ENCODE measurements at regions not wholly inside any gene's neighbourhood (a gene's known extent, or its start where the extent isn't known, plus 50 kb on each side); places are given as distances from the start of the nearest gene placed in this dataset.

DNA sequence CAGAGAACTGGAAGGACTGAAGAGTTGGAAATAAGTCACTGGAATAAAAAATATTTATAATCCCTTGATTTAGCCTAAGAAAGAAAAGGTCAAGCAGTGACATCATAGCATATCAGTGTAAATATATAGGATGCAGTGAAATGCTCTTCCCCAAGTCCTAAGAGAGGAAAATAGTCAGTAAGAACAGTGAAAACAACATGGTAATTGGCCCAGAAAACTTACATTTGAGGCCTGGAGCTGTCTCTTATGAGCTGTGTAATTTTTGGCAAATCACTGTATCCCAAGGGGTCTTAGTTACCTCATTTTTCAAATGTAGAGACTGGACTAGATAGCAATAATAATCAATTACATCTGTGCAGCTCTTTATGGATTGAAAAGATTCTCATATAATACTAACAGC, 255.7 kb upstream of the AR start:
- Histone ChIP-seq H3K9ac (ENCODE audit: low read depth, low read length) (no peak overlapping the region), H3K4me2 (ENCODE audit: low read length) (no peak overlapping the region), H3K27me3 (ENCODE audit: control insufficient read depth, insufficient read depth, low read length) (no peaks in the 10 kb centered on the region), H3K9me3 (replicated peaks; ENCODE audit: low read length) (no peaks in the 10 kb centered on the region), H3K4me3 (ENCODE audit: low read length) (no peak overlapping the region), H3K36me3 (ENCODE audit: insufficient read depth, low read length) (no peaks in the 10 kb centered on the region), H3K4me1 (ENCODE audit: control insufficient read depth, insufficient read depth, low read length) (no peaks in the 10 kb centered on the region)

DNA sequence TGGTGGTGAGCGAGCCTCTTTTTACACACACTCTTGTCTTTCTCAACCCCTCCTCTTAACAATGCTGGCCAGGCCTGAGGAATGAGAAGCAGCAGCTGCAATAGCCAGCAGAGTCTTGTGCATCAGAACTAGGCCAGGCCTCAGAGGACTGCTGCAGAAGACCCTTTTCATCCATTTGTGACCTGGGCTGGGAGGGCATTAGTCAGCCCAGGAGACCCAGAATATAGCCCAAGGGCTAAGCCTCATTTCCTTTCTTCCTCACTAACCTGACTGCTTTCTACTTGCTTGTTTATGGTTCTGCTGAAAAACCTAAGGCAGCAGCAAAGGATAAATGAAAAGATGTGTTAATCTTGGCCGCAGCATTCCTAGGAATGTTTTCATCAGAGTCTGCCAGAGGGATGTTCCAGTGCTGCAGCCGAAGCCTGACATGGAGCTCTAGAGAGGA, 254.7 kb upstream of the AR start:
- no peak overlapping the region for H3K4me3 ChIP-seq (ENCODE audit: low read length)
- H3K4me1 ChIP-seq (ENCODE audit: control insufficient read depth, insufficient read depth, low read length): no peaks in the 10 kb centered on the region
- H3K36me3 ChIP-seq (ENCODE audit: insufficient read depth, low read length): no peaks in the 10 kb centered on the region
- H3K4me2 ChIP-seq (ENCODE audit: low read length): no peak overlapping the region
- H3K27me3 ChIP-seq (ENCODE audit: control insufficient read depth, insufficient read depth, low read length): no peaks in the 10 kb centered on the region
- no peak overlapping the region for H3K9ac ChIP-seq (ENCODE audit: low read depth, low read length)
- no peaks in the 10 kb centered on the region for H3K9me3 ChIP-seq (replicated peaks; ENCODE audit: low read length)

DNA sequence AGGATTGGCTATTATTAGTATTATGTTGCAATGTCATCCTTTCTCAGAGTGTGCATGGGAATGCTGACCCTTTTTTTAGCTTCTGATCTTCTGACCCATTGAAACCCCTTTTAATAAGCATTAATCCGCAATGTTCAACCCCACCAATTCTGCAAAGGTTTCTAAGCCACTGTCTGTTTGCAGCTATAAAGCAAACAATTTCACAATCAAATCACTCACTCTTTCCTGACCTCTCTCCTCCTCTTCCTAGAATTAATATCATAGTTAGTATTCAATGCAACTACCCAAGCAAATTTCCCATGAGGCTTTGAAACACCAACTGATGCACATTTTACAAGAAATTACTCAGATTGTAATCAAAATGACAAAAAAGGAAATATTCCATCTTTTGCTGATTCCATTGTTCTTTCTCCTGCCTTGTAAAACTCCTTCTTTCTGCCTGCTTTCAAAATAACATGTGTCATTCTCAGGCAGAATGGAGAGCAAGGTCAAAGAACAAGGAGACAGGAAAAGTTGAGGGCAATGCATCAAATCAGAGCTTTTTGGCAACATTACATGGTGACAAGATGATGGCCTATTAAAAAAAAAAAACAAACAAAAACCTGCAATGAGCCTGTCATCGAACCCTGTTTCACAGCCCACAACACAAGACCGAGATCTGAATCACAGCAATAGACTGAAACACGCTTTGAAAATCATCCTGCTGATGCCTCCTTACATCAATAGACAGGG, 253.2 kb upstream of the AR start:
- Histone ChIP-seq H3K9ac (ENCODE audit: low read depth, low read length) (no peak overlapping the region), H3K9me3 (replicated peaks; ENCODE audit: low read length) (no peaks in the 10 kb centered on the region), H3K27me3 (ENCODE audit: control insufficient read depth, insufficient read depth, low read length) (no peaks in the 10 kb centered on the region), H3K4me2 (ENCODE audit: low read length) (no peak overlapping the region), H3K4me1 (ENCODE audit: control insufficient read depth, insufficient read depth, low read length) (no peaks in the 10 kb centered on the region), H3K36me3 (ENCODE audit: insufficient read depth, low read length) (no peaks in the 10 kb centered on the region), H3K4me3 (ENCODE audit: low read length) (no peak overlapping the region)

DNA sequence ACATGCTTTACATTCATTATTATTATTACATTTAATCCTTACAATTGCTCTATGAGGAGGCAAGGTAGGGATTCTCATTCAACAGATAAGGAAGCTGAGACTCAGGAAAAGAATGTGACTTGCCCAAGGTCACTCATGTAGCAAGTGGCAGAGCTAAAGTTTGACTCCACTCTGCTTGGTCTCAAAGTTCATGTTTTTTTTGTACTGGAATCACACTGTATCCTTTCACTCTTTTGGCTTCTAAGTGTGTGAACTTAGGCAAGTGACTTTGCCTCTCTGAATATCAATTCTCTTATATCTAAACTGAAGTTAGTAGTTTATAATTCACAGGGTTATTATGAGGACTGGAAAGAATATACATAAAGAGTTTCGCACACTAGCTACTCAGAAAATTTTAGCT, 247.9 kb upstream of the AR start:
- no peak overlapping the region for H3K4me3 ChIP-seq (ENCODE audit: low read length)
- H3K4me1 ChIP-seq (ENCODE audit: control insufficient read depth, insufficient read depth, low read length): no peaks in the 10 kb centered on the region

DNA sequence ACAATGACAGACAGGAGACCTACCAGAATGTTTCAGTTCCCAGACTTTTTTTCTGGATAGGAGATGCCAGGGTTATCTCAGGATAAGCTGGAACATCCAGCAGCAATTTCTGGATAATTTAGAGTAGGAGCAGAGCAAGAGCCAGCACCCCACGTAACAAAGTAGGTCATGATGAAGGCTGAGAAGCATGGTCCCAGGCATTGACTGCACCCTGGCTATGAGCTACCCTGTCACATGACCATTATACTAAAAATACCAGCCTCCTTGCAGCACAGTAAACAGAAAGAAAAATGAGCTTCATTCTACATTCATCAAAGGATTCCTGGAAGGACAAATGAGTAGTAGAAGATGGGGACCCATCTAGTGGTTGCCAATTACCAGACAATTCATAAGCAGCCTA, 247.4 kb upstream of the AR start:
- no peak overlapping the region for H3K4me2 ChIP-seq (ENCODE audit: low read length)
- no peak overlapping the region for H3K9ac ChIP-seq (ENCODE audit: low read depth, low read length)
- H3K36me3 ChIP-seq (ENCODE audit: insufficient read depth, low read length): no peaks in the 10 kb centered on the region
- no peaks in the 10 kb centered on the region for H3K4me1 ChIP-seq (ENCODE audit: control insufficient read depth, insufficient read depth, low read length)
- no peaks in the 10 kb centered on the region for H3K9me3 ChIP-seq (replicated peaks; ENCODE audit: low read length)
- H3K27me3 ChIP-seq (ENCODE audit: control insufficient read depth, insufficient read depth, low read length): no peaks in the 10 kb centered on the region
- H3K4me3 ChIP-seq (ENCODE audit: low read length): no peak overlapping the region

More for the DNA sequence above, 247.9 kb upstream of the AR start:
- Histone ChIP-seq H3K36me3 (ENCODE audit: insufficient read depth, low read length) (no peaks in the 10 kb centered on the region), H3K9ac (ENCODE audit: low read depth, low read length) (no peak overlapping the region), H3K27me3 (ENCODE audit: control insufficient read depth, insufficient read depth, low read length) (no peaks in the 10 kb centered on the region), H3K9me3 (replicated peaks; ENCODE audit: low read length) (no peaks in the 10 kb centered on the region), H3K4me2 (ENCODE audit: low read length) (no peak overlapping the region)

DNA sequence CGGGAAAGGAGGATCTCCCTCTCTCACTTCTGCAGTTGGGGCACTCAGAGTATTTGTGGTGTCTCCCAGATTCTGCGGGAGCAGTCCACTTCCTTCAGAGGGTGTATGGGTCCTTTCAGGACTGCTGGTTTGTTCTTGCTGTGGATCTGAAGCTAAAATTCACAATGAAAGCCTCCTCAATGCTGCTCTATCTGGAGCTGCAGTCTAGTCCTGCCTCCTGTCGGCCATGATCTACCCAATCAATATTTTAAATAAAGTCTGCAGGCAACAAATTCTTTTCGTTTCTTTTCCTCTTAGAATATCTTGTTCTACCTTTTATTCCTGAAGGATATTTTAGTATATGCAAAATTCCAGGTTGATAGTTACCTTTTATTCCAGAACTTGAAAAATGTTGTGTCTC, 226.1 kb upstream of the AR start:
- Histone ChIP-seq H3K9me3 (replicated peaks; ENCODE audit: low read length) (no peaks in the 10 kb centered on the region), H3K36me3 (ENCODE audit: insufficient read depth, low read length) (no peaks in the 10 kb centered on the region), H3K4me1 (ENCODE audit: control insufficient read depth, insufficient read depth, low read length) (no peaks in the 10 kb centered on the region)

DNA sequence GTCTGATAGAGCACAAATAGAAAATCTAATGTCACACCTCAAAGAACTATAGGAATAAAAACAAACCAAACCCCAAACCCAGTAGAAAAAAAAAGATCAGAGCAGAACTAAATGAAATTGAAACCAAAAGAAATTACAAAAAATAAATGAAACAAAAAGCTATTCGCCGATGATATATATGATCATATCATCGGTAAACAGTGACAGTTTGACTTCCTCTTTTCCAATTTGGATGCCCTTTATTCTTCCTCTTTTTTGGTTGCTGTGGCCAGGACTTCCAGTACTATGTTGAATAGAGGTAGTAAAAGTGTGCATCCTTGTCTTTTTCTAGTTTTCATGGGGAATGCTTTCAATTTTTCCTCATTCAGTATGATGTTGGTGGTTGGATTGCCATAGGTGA, 215.3 kb upstream of the AR start:
- no peaks in the 10 kb centered on the region for H3K4me1 ChIP-seq (ENCODE audit: control insufficient read depth, insufficient read depth, low read length)
- H3K36me3 ChIP-seq (ENCODE audit: insufficient read depth, low read length): no peaks in the 10 kb centered on the region
- no peaks in the 10 kb centered on the region for H3K9me3 ChIP-seq (replicated peaks; ENCODE audit: low read length)
- no peak overlapping the region for H3K9ac ChIP-seq (ENCODE audit: low read depth, low read length)
- H3K4me3 ChIP-seq (ENCODE audit: low read length): no peak overlapping the region
- no peaks in the 10 kb centered on the region for H3K27me3 ChIP-seq (ENCODE audit: control insufficient read depth, insufficient read depth, low read length)
- H3K4me2 ChIP-seq (ENCODE audit: low read length): no peak overlapping the region

More for the DNA sequence above, 226.1 kb upstream of the AR start:
- Histone ChIP-seq H3K9ac (ENCODE audit: low read depth, low read length) (no peak overlapping the region), H3K27me3 (ENCODE audit: control insufficient read depth, insufficient read depth, low read length) (no peaks in the 10 kb centered on the region), H3K4me3 (ENCODE audit: low read length) (no peak overlapping the region), H3K4me2 (ENCODE audit: low read length) (no peak overlapping the region)

DNA sequence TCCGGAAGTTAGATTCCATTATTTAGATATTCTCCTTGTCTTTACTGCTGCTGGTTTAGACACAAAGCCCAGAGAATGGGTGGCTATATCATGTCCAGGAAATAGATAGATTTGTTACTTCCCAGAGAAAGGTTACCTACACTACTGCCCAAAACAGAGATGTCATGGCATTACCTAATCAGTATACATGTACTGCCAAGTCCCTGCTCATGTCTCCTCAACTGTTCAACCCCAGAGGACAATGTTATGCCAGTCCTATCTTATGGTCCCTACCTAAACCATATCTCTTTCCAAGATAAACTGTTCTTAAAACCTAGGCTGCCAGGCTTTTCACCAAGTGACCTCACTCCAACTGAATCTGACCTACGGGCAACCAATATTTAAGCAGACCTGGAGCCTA, 209.5 kb upstream of the AR start:
- no peak overlapping the region for H3K4me3 ChIP-seq (ENCODE audit: low read length)
- no peaks in the 10 kb centered on the region for H3K27me3 ChIP-seq (ENCODE audit: control insufficient read depth, insufficient read depth, low read length)
- no peaks in the 10 kb centered on the region for H3K36me3 ChIP-seq (ENCODE audit: insufficient read depth, low read length)
- no peak overlapping the region for H3K9ac ChIP-seq (ENCODE audit: low read depth, low read length)
- H3K4me2 ChIP-seq (ENCODE audit: low read length): no peak overlapping the region
- no peaks in the 10 kb centered on the region for H3K4me1 ChIP-seq (ENCODE audit: control insufficient read depth, insufficient read depth, low read length)
- no peaks in the 10 kb centered on the region for H3K9me3 ChIP-seq (replicated peaks; ENCODE audit: low read length)

DNA sequence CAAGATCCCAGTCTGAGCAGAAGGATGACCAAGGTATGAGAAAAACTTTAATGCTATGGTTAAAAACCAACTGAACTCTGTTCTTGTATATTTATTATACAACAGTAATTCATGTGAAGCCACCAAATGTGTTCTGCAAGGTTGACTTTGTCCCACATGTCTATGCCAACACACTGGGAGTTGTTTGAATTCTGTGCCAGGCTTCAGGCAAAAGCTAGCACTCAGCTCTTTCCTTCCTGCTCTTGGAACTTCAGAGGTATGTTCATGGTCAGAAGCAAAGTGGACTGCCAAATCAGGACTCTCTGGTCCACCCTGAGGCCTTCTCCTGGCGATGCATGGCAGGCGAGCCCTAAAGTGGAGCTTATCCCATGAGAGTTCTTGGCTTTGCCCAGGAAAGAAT, 205.6 kb upstream of the AR start:
- Histone ChIP-seq H3K4me2 (ENCODE audit: low read length) (no peak overlapping the region), H3K27me3 (ENCODE audit: control insufficient read depth, insufficient read depth, low read length) (no peaks in the 10 kb centered on the region), H3K4me1 (ENCODE audit: control insufficient read depth, insufficient read depth, low read length) (no peaks in the 10 kb centered on the region), H3K9ac (ENCODE audit: low read depth, low read length) (no peak overlapping the region), H3K4me3 (ENCODE audit: low read length) (no peak overlapping the region), H3K9me3 (replicated peaks; ENCODE audit: low read length) (no peaks in the 10 kb centered on the region), H3K36me3 (ENCODE audit: insufficient read depth, low read length) (no peaks in the 10 kb centered on the region)

DNA sequence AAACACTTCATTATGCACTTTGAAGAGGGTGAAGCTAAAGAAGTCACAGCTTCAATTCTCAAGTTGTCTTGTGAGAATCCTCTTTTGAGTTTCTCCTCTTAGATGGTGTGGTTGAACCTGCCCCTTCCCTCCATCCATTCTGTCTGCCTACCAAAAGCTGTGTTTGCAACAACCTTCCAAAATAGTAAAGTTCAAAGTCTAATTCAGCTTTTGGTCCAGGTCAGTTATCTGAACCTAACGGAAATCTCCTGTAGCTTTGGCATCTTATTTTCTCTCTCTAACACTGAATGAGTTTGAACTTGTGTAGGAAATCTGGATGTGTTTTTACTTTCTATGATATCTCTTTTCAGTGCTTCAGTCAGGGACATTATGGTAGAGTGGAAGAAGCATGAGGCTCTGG, 201.7 kb upstream of the AR start:
- no peaks in the 10 kb centered on the region for H3K4me1 ChIP-seq (ENCODE audit: control insufficient read depth, insufficient read depth, low read length)
- no peaks in the 10 kb centered on the region for H3K36me3 ChIP-seq (ENCODE audit: insufficient read depth, low read length)
- H3K9me3 ChIP-seq (replicated peaks; ENCODE audit: low read length): no peaks in the 10 kb centered on the region
- H3K4me3 ChIP-seq (ENCODE audit: low read length): no peak overlapping the region
- H3K4me2 ChIP-seq (ENCODE audit: low read length): no peak overlapping the region
- H3K27me3 ChIP-seq (ENCODE audit: control insufficient read depth, insufficient read depth, low read length): no peaks in the 10 kb centered on the region
- no peak overlapping the region for H3K9ac ChIP-seq (ENCODE audit: low read depth, low read length)

DNA sequence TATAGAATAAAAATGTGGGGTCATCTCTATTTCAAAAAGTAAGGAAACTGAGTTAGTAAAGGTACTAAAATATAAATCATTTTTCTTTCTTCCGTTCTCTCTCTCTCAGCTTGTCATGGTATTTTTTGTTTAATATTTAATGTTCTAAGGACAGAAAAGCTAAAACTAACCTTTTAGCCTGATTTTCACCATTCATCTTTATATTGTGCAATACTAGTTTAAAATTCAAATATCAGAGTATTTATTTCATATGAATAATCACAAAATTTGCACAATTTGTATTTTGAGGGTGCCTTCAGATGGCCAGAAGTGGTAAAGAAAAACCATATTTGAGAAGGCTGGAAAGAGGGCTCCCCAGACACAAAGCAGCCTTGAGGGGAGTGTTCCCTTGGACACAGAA, 197.6 kb upstream of the AR start:
- Histone ChIP-seq H3K9ac (ENCODE audit: low read depth, low read length) (no peak overlapping the region), H3K9me3 (replicated peaks; ENCODE audit: low read length) (no peaks in the 10 kb centered on the region), H3K4me1 (ENCODE audit: control insufficient read depth, insufficient read depth, low read length) (no peaks in the 10 kb centered on the region), H3K4me2 (ENCODE audit: low read length) (no peak overlapping the region), H3K4me3 (ENCODE audit: low read length) (no peak overlapping the region), H3K27me3 (ENCODE audit: control insufficient read depth, insufficient read depth, low read length) (no peaks in the 10 kb centered on the region), H3K36me3 (ENCODE audit: insufficient read depth, low read length) (no peaks in the 10 kb centered on the region)

DNA sequence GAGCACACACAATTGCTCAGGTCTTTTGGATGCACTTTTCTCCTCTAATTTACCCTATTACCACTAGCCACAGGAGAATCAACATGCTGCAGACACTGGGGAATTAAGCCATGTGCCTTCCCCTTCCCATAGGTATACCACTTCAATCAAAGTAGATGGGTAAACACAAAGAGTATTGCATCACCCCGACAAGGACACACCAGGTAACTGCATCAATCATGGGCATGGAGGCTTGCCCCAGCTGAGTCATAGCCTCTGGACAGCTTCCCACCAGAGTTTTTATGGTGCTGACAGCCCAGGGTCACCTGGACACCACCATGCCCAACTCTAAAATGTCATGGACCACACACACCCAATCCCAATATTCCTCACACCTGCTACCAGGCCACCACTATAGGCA, 197.2 kb upstream of the AR start:
- Histone ChIP-seq H3K27me3 (ENCODE audit: control insufficient read depth, insufficient read depth, low read length) (no peaks in the 10 kb centered on the region), H3K9ac (ENCODE audit: low read depth, low read length) (no peak overlapping the region)

More for the DNA sequence above, 197.2 kb upstream of the AR start:
- H3K4me1 ChIP-seq (ENCODE audit: control insufficient read depth, insufficient read depth, low read length): no peaks in the 10 kb centered on the region
- no peaks in the 10 kb centered on the region for H3K36me3 ChIP-seq (ENCODE audit: insufficient read depth, low read length)
- no peak overlapping the region for H3K4me2 ChIP-seq (ENCODE audit: low read length)
- H3K4me3 ChIP-seq (ENCODE audit: low read length): no peak overlapping the region
- H3K9me3 ChIP-seq (replicated peaks; ENCODE audit: low read length): no peaks in the 10 kb centered on the region
